HG03196 (cell line): ENCODE measurements at regions not wholly inside any gene's neighbourhood (a gene's known extent, or its start where the extent isn't known, plus 50 kb on each side); places are given as distances from the start of the nearest gene placed in this dataset.
"Not testable (repeated sequence)": the region's sequence is repeated elsewhere in the genome, so short reads cannot be mapped to it uniquely, and the experiment has no call there.

Source experiments
- ATAC-seq: cut with Tn5 transposase; IDR thresholded peaks from one replicate; pipeline ENCODE4 v1.9.1; 2021; ENCODE audit not compliant: unreplicated experiment

DNA sequence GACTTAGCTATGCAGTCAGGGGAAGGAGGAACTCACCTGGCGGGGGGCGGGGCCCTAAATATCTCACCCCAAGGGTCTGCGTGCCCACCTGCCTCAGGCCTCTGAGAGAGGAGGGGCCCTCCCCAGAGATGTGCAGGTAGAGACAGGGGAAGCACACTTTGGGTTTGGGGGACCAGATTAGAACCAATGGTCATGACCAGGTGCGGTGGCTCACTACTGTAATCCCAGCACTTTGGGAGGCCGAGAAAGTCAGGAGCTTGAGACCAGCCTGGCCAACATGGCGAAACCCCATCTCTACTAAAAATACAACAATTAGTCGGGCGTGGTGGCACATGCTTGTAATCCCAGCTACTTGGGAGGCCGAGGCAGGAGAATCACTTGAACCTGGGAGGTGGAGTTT, 246.4 kb upstream of the TCERG1L start:
- not testable (repeated sequence) for ATAC-seq

DNA sequence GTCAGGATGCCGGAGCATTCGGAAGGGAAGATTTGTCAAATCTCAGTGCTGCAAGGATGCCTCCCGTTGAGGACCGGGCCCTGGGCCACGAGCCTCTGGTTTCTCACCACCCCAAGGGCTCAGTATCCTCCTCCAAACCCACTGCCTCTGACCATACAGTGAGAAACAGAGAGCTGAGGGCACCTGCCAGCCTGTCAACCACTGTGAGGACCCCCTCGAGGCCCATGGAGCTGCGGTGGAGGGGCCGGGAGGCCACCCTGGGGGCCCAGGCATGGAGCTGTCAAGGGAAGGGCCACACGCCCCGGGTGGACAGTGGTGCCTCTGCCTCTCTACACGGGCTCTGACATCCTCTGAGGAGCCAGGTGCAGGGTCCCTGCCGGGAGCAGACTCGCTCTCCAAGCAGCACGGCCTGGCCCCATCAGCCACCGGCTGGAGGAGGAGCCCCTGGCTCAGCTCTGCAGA, 248.0 kb upstream of the TCERG1L start:
- ATAC-seq = no peak

DNA sequence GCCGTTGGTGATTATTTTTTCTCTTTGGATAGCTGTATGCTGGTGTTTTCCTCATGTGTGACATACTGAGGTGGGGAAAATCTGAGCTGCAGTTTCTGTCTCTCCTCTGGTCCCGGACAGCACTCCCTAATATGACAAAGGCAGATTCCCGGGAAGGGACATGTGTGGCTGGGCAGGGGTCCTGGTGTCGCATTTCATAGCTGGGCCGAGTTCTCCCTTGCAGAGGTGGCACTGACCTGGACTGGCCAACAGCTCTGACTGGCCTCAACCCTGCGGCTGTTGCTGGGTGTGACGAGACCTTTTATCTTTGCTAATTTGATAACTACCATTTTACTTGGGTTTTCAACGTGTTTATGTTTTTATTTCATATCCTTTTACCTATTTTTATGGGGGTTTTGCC, 248.6 kb upstream of the TCERG1L start:
- ATAC-seq = no peak

DNA sequence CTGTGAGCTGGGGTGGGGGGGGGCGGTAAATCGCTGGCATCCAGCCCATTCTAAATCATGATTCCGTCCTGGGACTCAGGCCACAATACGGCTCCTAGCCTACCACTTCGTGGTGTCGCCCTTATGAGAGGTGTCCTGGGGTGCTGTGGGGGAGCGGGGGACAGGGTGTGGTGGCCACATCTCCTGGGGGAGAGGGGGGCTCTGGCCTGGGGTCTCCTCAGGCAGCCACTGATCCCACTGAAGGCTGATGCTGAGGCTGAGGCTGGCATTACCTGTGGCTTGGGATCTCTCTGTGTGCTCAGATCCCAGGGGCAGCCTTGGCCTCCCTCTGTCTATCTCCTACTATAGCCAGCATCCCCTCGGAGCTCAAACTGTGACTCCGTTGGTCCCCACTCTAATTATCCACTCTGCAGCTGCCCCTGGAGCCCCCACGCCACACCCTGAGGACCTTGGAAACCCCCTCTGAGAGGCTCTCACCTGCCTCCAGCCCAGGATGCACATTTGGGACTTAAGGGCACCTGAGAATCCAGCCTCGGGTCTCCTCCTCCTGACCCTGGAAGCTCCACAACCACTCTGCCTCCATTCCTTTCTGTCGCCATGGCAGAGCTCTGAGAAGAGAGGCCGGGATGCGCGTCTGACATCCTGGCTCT, 249.3 kb upstream of the TCERG1L start:
- ATAC-seq = no peak

DNA sequence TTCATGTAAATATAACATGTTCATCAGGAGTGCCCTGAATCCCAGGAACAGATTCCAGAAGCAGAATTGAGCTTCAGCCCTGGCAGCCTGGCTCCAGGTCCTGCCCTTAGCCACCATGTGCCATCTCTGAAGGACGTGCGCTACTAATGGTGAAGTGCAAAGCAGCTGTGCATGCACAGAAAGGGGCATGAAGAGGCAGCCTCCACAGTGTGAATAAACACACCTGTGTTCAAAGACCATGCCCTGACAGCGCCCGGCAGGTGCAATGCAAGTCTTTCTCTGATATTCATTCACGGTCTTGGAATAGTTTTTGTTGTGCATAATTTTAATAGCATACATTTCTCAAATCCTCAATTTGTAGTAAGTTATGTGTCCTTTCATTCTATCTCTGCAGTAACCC, 250.4 kb upstream of the TCERG1L start:
- ATAC-seq = no peak

DNA sequence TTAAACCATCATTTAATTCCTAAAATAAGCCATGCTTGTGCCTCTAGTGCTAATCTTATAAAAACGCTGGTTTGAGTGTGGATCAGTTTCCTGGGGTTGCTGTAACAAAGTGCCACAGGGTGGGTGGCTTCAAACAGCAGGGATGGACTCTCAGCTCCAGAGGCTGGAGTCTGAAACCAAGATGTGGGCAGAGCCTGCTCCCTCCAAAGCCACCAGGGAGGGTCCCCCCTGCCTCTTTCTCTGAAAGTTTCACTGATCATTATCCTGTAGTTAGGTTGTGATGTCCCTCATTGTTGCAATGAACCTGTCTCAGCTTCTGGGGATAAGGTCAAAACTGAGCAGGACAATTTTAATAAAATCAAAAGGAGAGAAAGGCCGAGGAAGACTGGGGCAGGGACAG, 251.9 kb upstream of the TCERG1L start:
- no peak for ATAC-seq

DNA sequence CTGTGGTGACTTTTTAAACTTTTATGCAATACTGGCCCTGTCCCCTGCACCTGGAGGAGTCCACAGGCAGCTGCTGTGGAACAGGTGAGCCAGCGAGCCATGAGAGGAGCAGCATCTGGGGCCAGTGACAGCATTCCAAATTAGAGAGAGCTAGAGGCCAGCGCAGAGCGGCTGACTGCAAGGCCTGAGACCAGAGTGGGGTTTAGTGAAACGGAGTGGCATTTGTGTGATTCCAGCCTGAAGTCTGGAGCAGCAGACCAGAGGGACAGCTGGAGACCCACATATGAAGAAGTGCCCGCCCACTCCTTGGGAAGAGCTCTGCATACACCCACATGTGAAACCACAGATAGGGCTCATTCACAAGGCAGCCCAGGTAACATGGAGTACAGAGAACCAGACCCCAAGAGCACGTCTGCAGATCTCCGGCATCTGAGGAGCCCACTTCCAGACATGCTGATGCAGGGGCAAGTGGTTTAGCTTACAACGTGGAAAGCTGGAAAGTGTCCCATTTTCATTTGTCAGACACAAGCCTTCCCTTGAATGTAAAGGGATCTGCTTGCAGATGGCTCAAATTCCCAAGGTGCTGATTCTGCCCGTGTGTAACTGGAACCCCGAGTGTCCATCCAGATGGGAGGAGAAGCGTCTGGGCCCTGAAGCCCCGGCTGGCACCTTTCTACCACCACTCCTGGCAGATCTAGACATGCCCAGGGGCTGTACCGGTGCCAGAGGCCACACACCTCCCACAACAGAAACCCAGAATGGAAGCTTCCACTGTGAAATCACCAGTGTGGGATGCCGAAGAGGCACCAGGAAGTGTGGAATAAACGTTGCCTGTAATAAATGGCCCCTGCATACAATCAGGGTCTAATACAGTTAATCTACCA, 256.0 kb upstream of the TCERG1L start:
- no peak for ATAC-seq

DNA sequence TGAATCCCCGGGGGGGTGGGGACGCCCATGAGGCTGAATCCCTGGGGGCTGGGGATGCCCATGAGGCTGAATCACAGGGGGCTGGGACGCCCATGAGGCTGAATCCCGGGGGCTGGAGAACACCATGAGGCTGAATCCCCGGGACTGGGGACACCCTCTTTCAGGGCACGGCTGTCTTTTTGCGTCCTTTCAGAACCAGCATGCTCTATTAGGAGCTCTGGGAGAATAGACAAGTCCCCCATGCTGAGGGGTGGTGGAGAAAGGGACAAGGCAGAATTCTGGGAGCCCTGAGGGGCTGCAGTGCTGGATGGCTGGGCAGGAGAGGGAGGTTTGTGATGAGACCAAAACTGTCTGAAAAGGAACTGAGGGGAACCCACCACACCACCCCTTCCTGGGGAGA, 257.3 kb upstream of the TCERG1L start:
- no peak for ATAC-seq

DNA sequence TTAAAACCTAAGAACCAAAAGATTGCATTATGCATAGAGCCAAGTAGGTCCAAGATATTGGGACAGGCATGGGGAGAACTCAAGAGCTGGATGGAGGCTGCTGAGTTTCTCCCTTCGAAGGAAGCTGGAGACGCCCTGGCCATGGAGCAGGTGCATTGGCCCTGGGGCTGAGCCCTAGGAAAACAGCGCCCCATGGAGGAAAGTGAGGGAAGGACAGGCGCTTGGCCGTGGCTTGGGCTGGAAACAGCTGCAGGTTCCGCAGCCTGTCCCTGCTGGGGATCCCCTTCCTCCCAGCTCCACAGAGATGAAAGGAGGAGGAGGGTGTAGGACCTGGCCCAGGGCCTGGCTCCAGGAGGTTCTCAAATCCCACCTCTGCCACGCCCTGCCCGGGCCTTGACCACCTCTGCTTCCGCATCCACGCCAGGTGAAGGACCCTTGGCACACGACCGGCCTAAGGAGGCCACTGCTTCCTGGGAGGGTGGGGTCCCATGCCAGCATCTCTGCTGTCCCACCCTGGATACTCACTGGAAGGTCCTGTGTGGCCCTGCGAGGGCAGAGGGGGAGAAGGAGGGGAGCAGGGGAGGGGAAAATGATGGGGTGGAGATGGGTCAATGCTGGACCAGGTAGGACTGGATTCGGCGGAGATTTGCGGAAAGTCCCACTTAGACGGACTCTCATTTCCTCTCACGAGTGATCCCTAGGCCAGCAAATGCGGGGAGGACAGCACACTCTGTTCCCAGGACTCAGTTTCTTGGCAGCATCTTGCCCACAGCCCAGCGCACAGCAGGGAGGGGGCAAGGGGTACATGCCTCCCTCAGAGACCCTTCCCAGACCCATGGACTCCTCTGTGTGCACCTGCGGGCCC, 258.6 kb upstream of the TCERG1L start:
- no peak for ATAC-seq

DNA sequence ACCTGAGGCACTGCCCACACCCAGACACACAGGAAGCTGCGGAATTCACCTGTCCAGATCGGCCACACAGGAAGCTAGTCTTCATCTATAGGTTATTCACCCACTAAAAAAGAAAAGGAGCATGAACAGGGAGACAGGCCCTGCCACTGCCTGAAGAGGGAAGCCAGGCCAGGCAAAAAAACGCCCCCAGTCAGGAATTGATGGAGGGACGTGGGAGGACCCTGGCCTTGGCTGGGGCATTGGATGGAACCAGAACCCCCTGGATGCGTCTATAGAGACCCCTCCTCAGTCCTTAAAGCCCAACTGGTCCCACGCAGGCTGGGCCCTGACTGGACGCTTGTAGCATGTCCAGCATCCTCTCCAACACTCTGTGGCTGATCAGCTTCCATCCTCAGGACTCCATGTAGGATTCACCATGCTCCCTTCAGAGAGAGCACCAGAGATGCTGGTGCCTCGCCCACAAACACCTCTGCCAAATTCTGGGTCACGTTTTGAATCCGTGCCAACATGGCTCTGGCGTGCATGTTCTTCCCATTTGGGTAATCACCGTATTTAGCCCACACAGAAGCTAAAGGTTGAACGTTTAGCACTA, 259.3 kb upstream of the TCERG1L start:
- ATAC-seq = no peak

DNA sequence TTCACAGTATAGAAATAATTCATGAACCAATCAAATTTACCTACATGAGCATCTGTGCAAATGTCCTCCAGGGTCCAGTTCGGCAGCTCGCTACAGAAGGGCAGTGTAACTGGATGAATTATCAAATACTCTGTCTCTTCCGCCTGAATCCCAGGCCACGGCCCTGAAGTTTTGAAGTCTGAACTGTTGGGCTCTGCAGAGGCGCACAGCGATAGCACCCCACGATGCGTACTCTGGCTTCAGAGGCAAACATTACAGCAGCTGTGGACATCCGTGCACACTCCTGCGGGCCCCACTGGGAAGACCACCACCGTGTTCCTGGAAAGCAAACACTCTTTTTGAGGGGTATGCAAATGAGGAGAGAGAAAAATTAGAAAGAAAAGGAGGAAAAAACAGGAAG, 259.8 kb upstream of the TCERG1L start:
- no peak for ATAC-seq

DNA sequence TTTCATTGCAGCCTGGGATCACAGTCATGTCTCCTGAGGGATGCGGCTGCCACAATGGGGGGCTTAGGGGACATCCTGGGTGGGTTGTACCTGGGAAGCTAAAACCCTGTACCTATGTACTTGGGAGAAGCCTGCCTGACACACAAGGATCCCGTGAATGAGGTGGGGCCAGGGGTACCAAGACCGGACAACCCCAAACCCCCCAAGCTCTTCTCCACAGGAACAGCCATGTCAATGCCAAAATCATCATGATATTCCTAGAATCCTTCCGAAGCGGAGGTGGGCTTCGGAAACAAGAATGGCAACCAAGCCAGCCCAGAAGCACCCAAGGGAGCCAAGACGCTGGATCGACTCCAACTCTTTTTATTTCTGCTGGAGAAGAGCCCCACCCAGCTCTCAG, 260.3 kb upstream of the TCERG1L start:
- ATAC-seq = no peak

DNA sequence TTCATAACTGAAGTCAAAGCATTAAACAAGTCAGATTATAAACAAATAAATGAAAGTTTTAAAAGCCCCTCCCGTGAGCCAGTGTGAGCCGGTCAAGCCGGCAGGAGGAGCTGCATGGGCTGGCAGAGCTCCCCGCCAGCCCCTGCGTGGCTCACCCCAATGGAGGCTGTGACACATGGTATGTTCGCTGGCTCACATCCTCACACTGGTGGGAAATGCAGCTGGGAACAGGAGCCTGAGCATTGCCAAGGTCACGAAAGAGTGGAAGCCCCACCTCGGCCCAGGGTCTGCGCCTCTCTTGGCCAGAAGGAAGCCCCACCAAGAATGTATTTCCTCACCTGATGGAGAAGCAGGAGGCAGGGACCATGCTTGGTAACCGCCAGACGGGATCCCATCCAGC, 261.7 kb upstream of the TCERG1L start:
- no peak for ATAC-seq

DNA sequence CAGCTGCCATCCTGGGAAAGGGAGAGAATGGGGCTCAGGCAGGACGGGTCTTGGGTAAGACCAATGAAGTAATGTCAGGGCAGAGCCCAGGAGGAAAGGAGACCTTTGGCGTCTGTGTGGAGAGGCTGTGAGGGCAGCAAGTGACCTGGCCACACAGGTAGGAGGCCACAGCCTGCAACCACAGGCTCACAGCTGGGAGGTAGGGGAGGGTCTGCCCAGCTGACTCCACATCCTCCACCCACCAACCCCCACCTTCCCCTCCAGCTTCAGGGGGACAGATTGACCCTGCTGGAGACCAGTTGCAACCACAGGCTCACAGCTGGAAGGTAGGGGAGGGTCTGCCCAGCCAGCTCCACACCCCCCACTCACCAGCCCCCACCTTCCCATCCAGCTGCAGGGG, 262.2 kb upstream of the TCERG1L start:
- ATAC-seq = no peak

DNA sequence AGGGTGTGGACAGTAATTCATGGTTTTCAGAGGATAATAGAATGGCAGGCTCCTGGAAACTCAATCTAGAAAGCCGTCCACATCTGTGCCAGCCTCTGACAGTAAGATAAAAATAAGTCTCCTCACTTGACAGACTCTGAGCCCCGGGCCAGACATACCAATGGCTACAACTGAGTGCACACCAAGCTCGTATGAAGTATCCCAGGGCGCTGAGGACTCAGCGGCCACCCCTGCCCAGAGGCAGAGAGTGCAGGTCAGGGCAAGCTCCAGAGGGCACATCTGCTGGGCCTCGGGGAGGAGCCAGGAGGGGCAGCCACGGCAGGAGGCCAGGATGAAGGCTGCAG, 262.8 kb upstream of the TCERG1L start:
- no peak for ATAC-seq

DNA sequence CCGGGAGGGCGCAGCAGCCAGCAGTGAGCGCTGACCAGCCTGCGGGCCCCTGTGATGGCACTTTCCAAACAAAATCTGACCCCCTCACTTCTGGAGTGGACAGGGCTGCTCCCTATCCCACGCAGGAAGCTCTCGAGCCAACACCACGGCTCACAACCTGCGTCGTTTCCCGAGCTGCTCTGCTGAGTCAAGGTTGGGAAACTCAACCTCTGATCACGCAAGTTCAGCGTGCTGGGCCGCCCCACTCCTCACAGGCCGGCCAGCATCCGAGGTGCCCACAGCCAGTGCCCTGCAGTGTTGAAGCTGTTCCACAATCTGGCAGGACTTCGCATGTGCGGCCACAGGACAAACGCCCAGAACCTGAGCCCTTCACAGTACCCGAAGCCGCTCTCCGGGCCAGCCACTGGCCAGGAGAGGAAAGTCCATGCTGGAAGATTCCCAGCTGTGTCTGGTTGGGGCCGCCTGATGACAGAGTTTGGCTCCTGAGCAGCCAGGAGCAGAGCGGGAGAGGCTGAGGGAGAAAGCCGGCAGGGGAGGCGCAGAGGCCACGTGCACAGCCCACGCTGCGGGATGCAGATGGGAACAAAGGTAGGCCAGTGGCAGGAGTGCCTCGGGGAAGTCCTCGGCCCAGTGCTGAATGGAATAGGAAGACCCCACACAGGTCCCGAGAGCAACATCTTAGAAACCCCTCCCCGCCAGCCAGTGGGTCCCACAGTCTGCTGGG, 263.3 kb upstream of the TCERG1L start:
- ATAC-seq = no peak

DNA sequence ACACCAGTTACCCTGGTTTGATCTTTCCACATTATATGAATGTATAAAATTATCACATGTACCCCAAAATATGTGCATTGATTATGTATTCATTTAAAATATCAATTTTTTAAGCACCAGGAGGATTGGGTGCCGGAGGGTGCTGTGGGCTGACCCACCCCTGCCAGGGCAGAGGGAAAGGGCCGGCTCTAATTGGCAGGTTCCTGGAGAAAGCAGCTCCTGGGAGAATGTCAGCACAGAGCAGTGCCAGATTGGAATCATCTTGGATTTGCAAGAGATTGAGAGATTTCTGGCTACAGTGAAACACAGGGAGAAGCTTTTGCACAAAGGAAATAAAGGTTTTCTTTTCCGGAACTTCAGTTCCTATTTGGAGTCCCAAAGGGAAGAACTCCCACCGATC, 264.4 kb upstream of the TCERG1L start:
- ATAC-seq = no peak

DNA sequence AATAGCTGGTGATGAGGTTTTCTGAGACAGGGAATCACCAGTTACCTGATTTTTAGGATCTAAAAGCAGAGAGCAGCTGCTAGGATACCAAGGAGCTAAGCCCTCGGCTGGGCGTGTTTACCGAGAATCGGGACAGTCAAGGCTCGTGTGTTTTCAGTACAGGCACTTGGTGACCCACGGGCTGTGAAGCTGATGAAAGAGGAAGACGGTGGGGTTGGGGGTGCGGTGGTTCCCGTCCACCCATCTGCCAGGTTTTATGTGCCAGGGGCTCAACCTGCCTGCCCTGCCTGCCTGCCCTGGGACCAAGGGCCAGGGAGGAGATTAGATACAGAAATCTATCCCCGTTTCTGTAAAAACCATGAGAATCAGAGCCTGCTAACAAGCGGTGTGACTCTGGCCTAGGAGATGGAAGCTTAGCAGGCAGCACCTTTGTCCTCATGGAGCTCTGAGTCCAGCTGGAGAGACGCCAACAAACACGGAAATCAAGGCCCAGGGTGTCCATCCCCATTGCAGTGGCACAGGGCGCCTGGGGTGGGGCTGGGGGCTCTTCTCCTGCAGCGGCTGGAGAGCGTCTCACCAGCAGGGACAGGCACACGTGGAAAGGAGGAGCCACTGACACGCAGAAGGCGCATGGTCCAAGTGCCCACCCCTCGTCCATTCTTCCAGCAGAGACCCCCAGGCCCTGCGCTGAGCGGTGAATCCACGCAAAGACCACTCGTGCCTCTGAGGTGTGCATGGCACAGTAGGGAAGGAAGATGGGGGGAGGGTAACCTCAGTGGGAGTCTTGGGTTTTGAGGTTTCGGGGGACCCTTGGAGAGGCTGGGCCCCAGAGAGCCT, 265.0 kb upstream of the TCERG1L start:
- no peak for ATAC-seq

DNA sequence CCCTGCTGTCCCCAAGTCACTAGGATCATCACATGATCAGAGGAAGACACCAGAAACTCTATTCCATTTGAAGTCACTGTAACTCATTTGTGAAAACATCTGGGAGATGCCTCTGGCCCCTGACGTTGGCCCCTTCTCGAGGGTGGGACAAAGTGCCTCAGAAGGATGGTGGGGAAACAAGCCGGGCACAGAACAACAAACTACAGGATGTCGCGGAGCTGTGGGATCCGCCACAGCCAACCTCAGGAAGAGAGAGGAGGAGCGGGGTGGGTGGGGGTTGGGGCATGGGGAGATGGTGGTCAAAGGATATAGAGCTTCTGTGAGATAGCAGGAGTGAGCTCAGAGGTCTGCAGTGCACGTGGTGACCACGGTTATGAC, 265.6 kb upstream of the TCERG1L start:
- ATAC-seq = no peak
